ENCODE measurements at regions not wholly inside any gene's neighbourhood (a gene's known extent, or its start where the extent isn't known, plus 50 kb on each side); places are given as distances from the start of the nearest gene placed in this dataset.

GRCh38 chr9:81112627-81113452, 576.5 kb downstream of the TLE1 start:
- Histone ChIP-seq H3K9me3 (ENCODE audit: control insufficient read depth in 2 of 2, insufficient read depth in 1 of 2, low read depth in 1 of 2, low read length in 1 of 2) (no peaks in the 10 kb centered on the region), H3K27ac (ENCODE audit: low read depth in 1 of 3, low read length in 2 of 3) (no peak overlapping the region), H3K4me3 (ENCODE audit: low read depth in 1 of 3, low read length in 3 of 3) (no peak overlapping the region), H3K27me3 (ENCODE audit: control insufficient read depth in 3 of 3, insufficient read depth in 3 of 3, low read length in 3 of 3) (no peaks in the 10 kb centered on the region), H3K4me1 (ENCODE audit: control insufficient read depth in 3 of 3, insufficient read depth in 2 of 3, low read depth in 1 of 3, low read length in 2 of 3) (peaks cover 0 to 3% (median 0%) of the 10 kb centered on the region in 3 donors), H3K36me3 (ENCODE audit: control insufficient read depth in 3 of 3, insufficient read depth in 2 of 3, low read depth in 1 of 3, low read length in 3 of 3) (no peaks in the 10 kb centered on the region)
- no peak for DNase-seq
- no peak for FAIRE-seq
- 58 to 61% (median 60%) methylated on average over 7 of the region's 7 CpGs for WGBS, 3 donors

GRCh38 chr9:81108821-81109220, 580.5 kb downstream of the TLE1 start:
- FAIRE-seq (no peak), DNase-seq (no peak)
- WGBS, 3 donors, result 89 to 96% (median 92%) methylated on average over 1 of the region's 1 CpG
- H3K9me3 ChIP-seq (ENCODE audit: control insufficient read depth in 2 of 2, insufficient read depth in 1 of 2, low read depth in 1 of 2, low read length in 1 of 2), result no peaks in the 10 kb centered on the region
- no peak overlapping the region for H3K27ac ChIP-seq (ENCODE audit: low read depth in 1 of 3, low read length in 2 of 3)
- peaks cover 0 to 3% (median 0%) of the 10 kb centered on the region in 3 donors for H3K4me1 ChIP-seq (ENCODE audit: control insufficient read depth in 3 of 3, insufficient read depth in 2 of 3, low read depth in 1 of 3, low read length in 2 of 3)
- H3K4me3 ChIP-seq (ENCODE audit: low read depth in 1 of 3, low read length in 3 of 3), result no peak overlapping the region
- no peaks in the 10 kb centered on the region for H3K36me3 ChIP-seq (ENCODE audit: control insufficient read depth in 3 of 3, insufficient read depth in 2 of 3, low read depth in 1 of 3, low read length in 3 of 3)
- H3K27me3 ChIP-seq (ENCODE audit: control insufficient read depth in 3 of 3, insufficient read depth in 3 of 3, low read length in 3 of 3), result no peaks in the 10 kb centered on the region

GRCh38 chr9:81108391-81108790, 581.0 kb downstream of the TLE1 start:
- no peaks in the 10 kb centered on the region for H3K9me3 ChIP-seq (ENCODE audit: control insufficient read depth in 2 of 2, insufficient read depth in 1 of 2, low read depth in 1 of 2, low read length in 1 of 2)
- no peaks in the 10 kb centered on the region for H3K27me3 ChIP-seq (ENCODE audit: control insufficient read depth in 3 of 3, insufficient read depth in 3 of 3, low read length in 3 of 3)
- H3K4me1 ChIP-seq (ENCODE audit: control insufficient read depth in 3 of 3, insufficient read depth in 2 of 3, low read depth in 1 of 3, low read length in 2 of 3), result peaks cover 0 to 3% (median 0%) of the 10 kb centered on the region in 3 donors
- WGBS, 3 donors, result 80 to 92% (median 86%) methylated on average over 1 of the region's 1 CpG
- H3K27ac ChIP-seq (ENCODE audit: low read depth in 1 of 3, low read length in 2 of 3), result no peak overlapping the region
- no peak overlapping the region for H3K4me3 ChIP-seq (ENCODE audit: low read depth in 1 of 3, low read length in 3 of 3)
- DNase-seq (no peak), FAIRE-seq (no peak)
- H3K36me3 ChIP-seq (ENCODE audit: control insufficient read depth in 3 of 3, insufficient read depth in 2 of 3, low read depth in 1 of 3, low read length in 3 of 3), result no peaks in the 10 kb centered on the region

- H3K36me3 ChIP-seq (ENCODE audit: control insufficient read depth in 3 of 3, insufficient read depth in 2 of 3, low read depth in 1 of 3, low read length in 3 of 3), result no peaks in the 10 kb centered on the region
- 65 to 78% (median 72%) methylated on average over 10 of the region's 10 CpGs for WGBS, 3 donors
- no peak for DNase-seq
- no peaks in the 10 kb centered on the region for H3K4me1 ChIP-seq (ENCODE audit: control insufficient read depth in 3 of 3, insufficient read depth in 2 of 3, low read depth in 1 of 3, low read length in 2 of 3)
- no peak overlapping the region for H3K27ac ChIP-seq (ENCODE audit: low read depth in 1 of 3, low read length in 2 of 3)
- peaks cover 1 to 2% of the 10 kb centered on the region in 2 donors for H3K9me3 ChIP-seq (ENCODE audit: control insufficient read depth in 2 of 2, insufficient read depth in 1 of 2, low read depth in 1 of 2, low read length in 1 of 2)
- no peaks in the 10 kb centered on the region for H3K27me3 ChIP-seq (ENCODE audit: control insufficient read depth in 3 of 3, insufficient read depth in 3 of 3, low read length in 3 of 3)
- no peak overlapping the region for H3K4me3 ChIP-seq (ENCODE audit: low read depth in 1 of 3, low read length in 3 of 3)
- FAIRE-seq, result no peak
Measured at GRCh38 chr9:81103597-81104471, 585.5 kb downstream of the TLE1 start.

- no peak for FAIRE-seq
- DNase-seq, result no peak
- H3K4me1 ChIP-seq (ENCODE audit: control insufficient read depth in 3 of 3, insufficient read depth in 2 of 3, low read depth in 1 of 3, low read length in 2 of 3), result no peaks in the 10 kb centered on the region
- 62 to 77% (median 64%) methylated on average over 11 of the region's 11 CpGs for WGBS, 3 donors
- H3K27me3 ChIP-seq (ENCODE audit: control insufficient read depth in 3 of 3, insufficient read depth in 3 of 3, low read length in 3 of 3), result no peaks in the 10 kb centered on the region
- no peak overlapping the region for H3K4me3 ChIP-seq (ENCODE audit: low read depth in 1 of 3, low read length in 3 of 3)
- H3K27ac ChIP-seq (ENCODE audit: low read depth in 1 of 3, low read length in 2 of 3), result no peak overlapping the region
- H3K36me3 ChIP-seq (ENCODE audit: control insufficient read depth in 3 of 3, insufficient read depth in 2 of 3, low read depth in 1 of 3, low read length in 3 of 3), result no peaks in the 10 kb centered on the region
- peaks cover 1 to 2% of the 10 kb centered on the region in 2 donors for H3K9me3 ChIP-seq (ENCODE audit: control insufficient read depth in 2 of 2, insufficient read depth in 1 of 2, low read depth in 1 of 2, low read length in 1 of 2)
Measured at GRCh38 chr9:81097131-81097847, 592.1 kb downstream of the TLE1 start.

- no peaks in the 10 kb centered on the region for H3K4me1 ChIP-seq (ENCODE audit: control insufficient read depth in 3 of 3, insufficient read depth in 2 of 3, low read depth in 1 of 3, low read length in 2 of 3)
- peaks cover 1 to 2% of the 10 kb centered on the region in 2 donors for H3K9me3 ChIP-seq (ENCODE audit: control insufficient read depth in 2 of 2, insufficient read depth in 1 of 2, low read depth in 1 of 2, low read length in 1 of 2)
- H3K36me3 ChIP-seq (ENCODE audit: control insufficient read depth in 3 of 3, insufficient read depth in 2 of 3, low read depth in 1 of 3, low read length in 3 of 3), result no peaks in the 10 kb centered on the region
- 49 to 61% (median 52%) methylated on average over 2 of the region's 2 CpGs for WGBS, 3 donors
- DNase-seq, result no peak
- FAIRE-seq, result no peak
- H3K4me3 ChIP-seq (ENCODE audit: low read depth in 1 of 3, low read length in 3 of 3), result no peak overlapping the region
- no peak overlapping the region for H3K27ac ChIP-seq (ENCODE audit: low read depth in 1 of 3, low read length in 2 of 3)
- H3K27me3 ChIP-seq (ENCODE audit: control insufficient read depth in 3 of 3, insufficient read depth in 3 of 3, low read length in 3 of 3), result no peaks in the 10 kb centered on the region
Measured at GRCh38 chr9:81096625-81097024, 592.7 kb downstream of the TLE1 start.

GRCh38 chr9:81092057-81092456, 597.3 kb downstream of the TLE1 start:
- WGBS, 3 donors, result 88 to 93% (median 89%) methylated on average over 2 of the region's 2 CpGs
- Histone ChIP-seq H3K4me3 (ENCODE audit: low read depth in 1 of 3, low read length in 3 of 3) (no peak overlapping the region), H3K27me3 (ENCODE audit: control insufficient read depth in 3 of 3, insufficient read depth in 3 of 3, low read length in 3 of 3) (no peaks in the 10 kb centered on the region), H3K36me3 (ENCODE audit: control insufficient read depth in 3 of 3, insufficient read depth in 2 of 3, low read depth in 1 of 3, low read length in 3 of 3) (no peaks in the 10 kb centered on the region), H3K27ac (ENCODE audit: low read depth in 1 of 3, low read length in 2 of 3) (no peak overlapping the region), H3K9me3 (ENCODE audit: control insufficient read depth in 2 of 2, insufficient read depth in 1 of 2, low read depth in 1 of 2, low read length in 1 of 2) (no peaks in the 10 kb centered on the region), H3K4me1 (ENCODE audit: control insufficient read depth in 3 of 3, insufficient read depth in 2 of 3, low read depth in 1 of 3, low read length in 2 of 3) (no peaks in the 10 kb centered on the region)
- DNase-seq, result no peak
- FAIRE-seq, result no peak

- H3K36me3 ChIP-seq (ENCODE audit: control insufficient read depth in 3 of 3, insufficient read depth in 2 of 3, low read depth in 1 of 3, low read length in 3 of 3), result no peaks in the 10 kb centered on the region
- H3K4me1 ChIP-seq (ENCODE audit: control insufficient read depth in 3 of 3, insufficient read depth in 2 of 3, low read depth in 1 of 3, low read length in 2 of 3), result no peaks in the 10 kb centered on the region
- 82 to 90% (median 86%) methylated on average over 2 of the region's 2 CpGs for WGBS, 3 donors
- H3K27ac ChIP-seq (ENCODE audit: low read depth in 1 of 3, low read length in 2 of 3), result no peak overlapping the region
- H3K27me3 ChIP-seq (ENCODE audit: control insufficient read depth in 3 of 3, insufficient read depth in 3 of 3, low read length in 3 of 3), result no peaks in the 10 kb centered on the region
- FAIRE-seq (no peak), DNase-seq (no peak)
- H3K9me3 ChIP-seq (ENCODE audit: control insufficient read depth in 2 of 2, insufficient read depth in 1 of 2, low read depth in 1 of 2, low read length in 1 of 2), result no peaks in the 10 kb centered on the region
- no peak overlapping the region for H3K4me3 ChIP-seq (ENCODE audit: low read depth in 1 of 3, low read length in 3 of 3)
Measured at GRCh38 chr9:81088341-81088740, 601.0 kb downstream of the TLE1 start.
